ENCODE measurements at regions not wholly inside any gene's neighbourhood (a gene's known extent, or its start where the extent isn't known, plus 50 kb on each side); places are given as distances from the start of the nearest gene placed in this dataset.

DNA sequence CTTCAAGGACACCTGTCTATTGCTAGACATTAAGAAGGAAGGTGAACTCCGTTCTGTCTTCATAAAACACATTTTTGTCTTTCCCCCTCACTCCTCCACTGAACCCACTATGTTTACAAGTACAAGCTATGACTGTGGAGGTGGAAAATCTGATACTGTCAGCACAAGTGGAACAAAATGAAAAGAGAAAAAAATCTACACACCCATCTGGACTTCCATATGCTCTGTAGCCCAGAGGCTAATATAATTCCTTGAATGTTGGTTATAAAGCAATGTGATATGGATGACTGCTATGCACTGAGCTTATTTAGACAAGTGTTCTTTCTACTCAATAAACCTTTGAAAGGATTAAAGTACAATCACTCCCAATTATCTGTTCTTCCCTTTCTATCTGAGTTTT lies 713.5 kb downstream of the DIAPH3 start:
- Histone ChIP-seq H3K9ac (ENCODE audit: low read length) (no peak overlapping the region), H3K9me2 (ENCODE audit: insufficient read depth, low read length) (no peaks in the 10 kb centered on the region), H3K27me3 (ENCODE audit: insufficient read depth, low read depth, low read length) (no peaks in the 10 kb centered on the region), H3K79me2 (replicated peaks; ENCODE audit: insufficient read depth, low read length) (no peaks in the 10 kb centered on the region), H4K20me1 (ENCODE audit: insufficient read depth) (no peaks in the 10 kb centered on the region), H3K4me3 (ENCODE audit: low read length) (no peak overlapping the region), H3F3A (ENCODE audit: insufficient read depth, low read length, poor library complexity, severe bottlenecking) (no peaks in the 10 kb centered on the region), H3K36me3 (ENCODE audit: insufficient read depth, low read length) (no peaks in the 10 kb centered on the region), H3K27ac (ENCODE audit: low read length) (no peak overlapping the region), H3K9me3 (ENCODE audit: low read length) (no peaks in the 10 kb centered on the region), H3K4me2 (ENCODE audit: low read length) (no peak overlapping the region), H2AFZ (ENCODE audit: low read depth, low read length) (no peak overlapping the region)
- TF ChIP-seq, protein P1, sequence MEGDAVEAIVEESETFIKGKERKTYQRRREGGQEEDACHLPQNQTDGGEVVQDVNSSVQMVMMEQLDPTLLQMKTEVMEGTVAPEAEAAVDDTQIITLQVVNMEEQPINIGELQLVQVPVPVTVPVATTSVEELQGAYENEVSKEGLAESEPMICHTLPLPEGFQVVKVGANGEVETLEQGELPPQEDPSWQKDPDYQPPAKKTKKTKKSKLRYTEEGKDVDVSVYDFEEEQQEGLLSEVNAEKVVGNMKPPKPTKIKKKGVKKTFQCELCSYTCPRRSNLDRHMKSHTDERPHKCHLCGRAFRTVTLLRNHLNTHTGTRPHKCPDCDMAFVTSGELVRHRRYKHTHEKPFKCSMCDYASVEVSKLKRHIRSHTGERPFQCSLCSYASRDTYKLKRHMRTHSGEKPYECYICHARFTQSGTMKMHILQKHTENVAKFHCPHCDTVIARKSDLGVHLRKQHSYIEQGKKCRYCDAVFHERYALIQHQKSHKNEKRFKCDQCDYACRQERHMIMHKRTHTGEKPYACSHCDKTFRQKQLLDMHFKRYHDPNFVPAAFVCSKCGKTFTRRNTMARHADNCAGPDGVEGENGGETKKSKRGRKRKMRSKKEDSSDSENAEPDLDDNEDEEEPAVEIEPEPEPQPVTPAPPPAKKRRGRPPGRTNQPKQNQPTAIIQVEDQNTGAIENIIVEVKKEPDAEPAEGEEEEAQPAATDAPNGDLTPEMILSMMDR (IDR thresholded peaks at IDR 0.05; ENCODE audit: poor library complexity, severe bottlenecking): no peak
- no peak for TF ChIP-seq EZH2 (IDR thresholded peaks at IDR 0.05; ENCODE audit: borderline replicate concordance, insufficient read depth, low read length, poor library complexity, severe bottlenecking)

DNA sequence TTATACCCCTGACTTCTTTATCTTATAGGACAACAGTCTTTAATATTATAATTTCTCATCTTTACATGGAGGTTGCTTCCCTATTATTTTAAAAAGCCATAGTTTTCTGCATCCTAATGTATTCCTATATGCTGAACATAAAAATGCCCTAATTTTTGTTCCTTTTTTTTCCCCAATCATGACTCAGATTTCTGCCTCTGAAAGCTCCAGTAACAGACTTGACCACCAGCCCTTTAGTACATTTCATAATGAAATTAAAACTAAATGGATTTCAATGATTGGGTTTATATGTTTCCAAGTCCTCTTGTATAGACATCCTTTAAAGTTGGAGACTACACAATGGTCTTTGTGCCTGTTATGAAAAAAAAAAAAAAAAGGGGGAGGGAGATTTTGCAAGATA lies 712.5 kb downstream of the DIAPH3 start:
- H3K4me2 ChIP-seq (ENCODE audit: low read length): no peak overlapping the region
- TF ChIP-seq EP300 (conservative IDR thresholded peaks at IDR 0.05; ENCODE audit: poor library complexity, severe bottlenecking) (no peak), MXI1 (conservative IDR thresholded peaks at IDR 0.05; ENCODE audit: poor library complexity, severe bottlenecking) (no peak), TAF1 (IDR thresholded peaks at IDR 0.05; ENCODE audit: low read depth) (no peak), POLR2AphosphoS5 (IDR thresholded peaks at IDR 0.05) (no peak), SMC3 (conservative IDR thresholded peaks at IDR 0.05; ENCODE audit: poor library complexity) (no peak), RAD21 (conservative IDR thresholded peaks at IDR 0.05) (no peak), EZH2 (IDR thresholded peaks at IDR 0.05; ENCODE audit: borderline replicate concordance, insufficient read depth, low read length, poor library complexity, severe bottlenecking) (no peak)
- TF ChIP-seq, protein P1 (IDR thresholded peaks at IDR 0.05; ENCODE audit: poor library complexity, severe bottlenecking): no peak
- TF ChIP-seq, protein P2, sequence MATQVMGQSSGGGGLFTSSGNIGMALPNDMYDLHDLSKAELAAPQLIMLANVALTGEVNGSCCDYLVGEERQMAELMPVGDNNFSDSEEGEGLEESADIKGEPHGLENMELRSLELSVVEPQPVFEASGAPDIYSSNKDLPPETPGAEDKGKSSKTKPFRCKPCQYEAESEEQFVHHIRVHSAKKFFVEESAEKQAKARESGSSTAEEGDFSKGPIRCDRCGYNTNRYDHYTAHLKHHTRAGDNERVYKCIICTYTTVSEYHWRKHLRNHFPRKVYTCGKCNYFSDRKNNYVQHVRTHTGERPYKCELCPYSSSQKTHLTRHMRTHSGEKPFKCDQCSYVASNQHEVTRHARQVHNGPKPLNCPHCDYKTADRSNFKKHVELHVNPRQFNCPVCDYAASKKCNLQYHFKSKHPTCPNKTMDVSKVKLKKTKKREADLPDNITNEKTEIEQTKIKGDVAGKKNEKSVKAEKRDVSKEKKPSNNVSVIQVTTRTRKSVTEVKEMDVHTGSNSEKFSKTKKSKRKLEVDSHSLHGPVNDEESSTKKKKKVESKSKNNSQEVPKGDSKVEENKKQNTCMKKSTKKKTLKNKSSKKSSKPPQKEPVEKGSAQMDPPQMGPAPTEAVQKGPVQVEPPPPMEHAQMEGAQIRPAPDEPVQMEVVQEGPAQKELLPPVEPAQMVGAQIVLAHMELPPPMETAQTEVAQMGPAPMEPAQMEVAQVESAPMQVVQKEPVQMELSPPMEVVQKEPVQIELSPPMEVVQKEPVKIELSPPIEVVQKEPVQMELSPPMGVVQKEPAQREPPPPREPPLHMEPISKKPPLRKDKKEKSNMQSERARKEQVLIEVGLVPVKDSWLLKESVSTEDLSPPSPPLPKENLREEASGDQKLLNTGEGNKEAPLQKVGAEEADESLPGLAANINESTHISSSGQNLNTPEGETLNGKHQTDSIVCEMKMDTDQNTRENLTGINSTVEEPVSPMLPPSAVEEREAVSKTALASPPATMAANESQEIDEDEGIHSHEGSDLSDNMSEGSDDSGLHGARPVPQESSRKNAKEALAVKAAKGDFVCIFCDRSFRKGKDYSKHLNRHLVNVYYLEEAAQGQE (IDR thresholded peaks at IDR 0.05; ENCODE audit: borderline replicate concordance): no peak

More for the DNA sequence above, 712.5 kb downstream of the DIAPH3 start:
- Histone ChIP-seq H3K27ac (ENCODE audit: low read length) (no peak overlapping the region), H3K27me3 (ENCODE audit: insufficient read depth, low read depth, low read length) (no peaks in the 10 kb centered on the region), H2AFZ (ENCODE audit: low read depth, low read length) (no peak overlapping the region), H3K36me3 (ENCODE audit: insufficient read depth, low read length) (no peaks in the 10 kb centered on the region), H3K9me3 (ENCODE audit: low read length) (no peaks in the 10 kb centered on the region), H4K20me1 (ENCODE audit: insufficient read depth) (no peaks in the 10 kb centered on the region), H3F3A (ENCODE audit: insufficient read depth, low read length, poor library complexity, severe bottlenecking) (no peaks in the 10 kb centered on the region), H3K4me3 (ENCODE audit: low read length) (no peak overlapping the region), H3K79me2 (replicated peaks; ENCODE audit: insufficient read depth, low read length) (no peaks in the 10 kb centered on the region), H3K9me2 (ENCODE audit: insufficient read depth, low read length) (no peaks in the 10 kb centered on the region), H3K9ac (ENCODE audit: low read length) (no peak overlapping the region)
